ENCODE measurements at regions not wholly inside any gene's neighbourhood (a gene's known extent, or its start where the extent isn't known, plus 50 kb on each side); places are given as distances from the start of the nearest gene placed in this dataset.

GRCh38 chr15:97052513-97052912 lies 722.0 kb downstream of the NR2F2 start:
- TF ChIP-seq SP1 (IDR thresholded peaks at IDR 0.05) (no peak), FOXK2 (IDR thresholded peaks at IDR 0.05) (no peak), ARNT (IDR thresholded peaks at IDR 0.05) (no peak), FOXA1 (IDR thresholded peaks at IDR 0.05) (no peak)

All from HEK293T (cell line).